Fibroblast of lung (primary cell): ENCODE measurements at regions not wholly inside any gene's neighbourhood (a gene's known extent, or its start where the extent isn't known, plus 50 kb on each side); places are given as distances from the start of the nearest gene placed in this dataset.

Experiments used
- DNase-seq, 2 donors: peaks; one replicate each; pipeline versions ENCODE4 v3.0.0 to v3.0.0-alpha.2; 2010; ENCODE audit warnings: low read depth in 2 of 2
- H2AFZ ChIP-seq: 2 replicates; pipeline ENCODE4 v1.5.1; 2012; ENCODE audit warnings: low read length, control low read depth, inconsistent platforms
- H3K27ac ChIP-seq: 2 replicates; pipeline ENCODE4 v1.5.1; 2011; ENCODE audit warnings: low read length, control low read depth; ENCODE audit not compliant: insufficient read depth
- H3K27me3 ChIP-seq: 2 replicates; pipeline ENCODE4 v1.5.1; 2011; ENCODE audit warnings: mild to moderate bottlenecking, low read length; ENCODE audit not compliant: control insufficient read depth, insufficient read depth
- H3K36me3 ChIP-seq: 2 replicates; pipeline ENCODE4 v1.5.1; 2011; ENCODE audit warnings: low read length; ENCODE audit not compliant: control insufficient read depth, insufficient read depth
- H3K4me1 ChIP-seq: 2 replicates; pipeline ENCODE4 v1.5.1; 2011; ENCODE audit warnings: low read length; ENCODE audit not compliant: control insufficient read depth, insufficient read depth; ENCODE audit errors: extremely low read depth
- H3K4me2 ChIP-seq: 2 replicates; pipeline ENCODE4 v1.5.1; 2011; ENCODE audit warnings: low read length, control low read depth; ENCODE audit not compliant: insufficient read depth; ENCODE audit errors: extremely low read depth
- H3K4me3 ChIP-seq, 4 experiments: fragments of 200-600 bp in 1 of 4; sonication (generic) in 1 of 4; replicated peaks in 1 of 4; 2 replicates each; pipeline ENCODE4 v1.5.1; 2011 to 2016; ENCODE audit warnings: low read length in 4 of 4, low read depth in 3 of 4, mild to moderate bottlenecking in 3 of 4, control low read depth in 2 of 4, inconsistent platforms in 1 of 4, mixed read lengths in 1 of 4; ENCODE audit not compliant: insufficient read depth in 1 of 4; ENCODE audit errors: control extremely low read depth in 1 of 4
- H3K79me2 ChIP-seq: 2 replicates; pipeline ENCODE4 v1.5.1; 2012; ENCODE audit warnings: mild to moderate bottlenecking, low read length, inconsistent platforms; ENCODE audit not compliant: control insufficient read depth, insufficient read depth
- H3K9ac ChIP-seq: 2 replicates; pipeline ENCODE4 v1.5.1; 2011; ENCODE audit warnings: mild to moderate bottlenecking, low read length, control low read depth; ENCODE audit not compliant: insufficient read depth
- H3K9me3 ChIP-seq: 2 replicates; pipeline ENCODE4 v1.5.1; 2012; ENCODE audit warnings: low read depth, low read length; ENCODE audit not compliant: control insufficient read depth, insufficient read depth
- H4K20me1 ChIP-seq: 2 replicates; pipeline ENCODE4 v1.5.1; 2011; ENCODE audit warnings: low read length; ENCODE audit not compliant: control insufficient read depth, insufficient read depth; ENCODE audit errors: extremely low read depth
- CTCF ChIP-seq, 2 donors: IDR thresholded peaks in 1 of 2; conservative IDR thresholded peaks in 1 of 2; 1 replicate in 1 of 2; 2 replicates in 1 of 2; pipeline ENCODE4 v1.5.1; 2011 to 2012; ENCODE audit warnings: low read length in 2 of 2, control low read depth in 1 of 2, inconsistent platforms in 1 of 2, low read depth in 1 of 2, mild to moderate bottlenecking in 1 of 2
- EZH2 ChIP-seq: IDR thresholded peaks from 2 replicates; pipeline ENCODE4 v1.5.1; 2012; ENCODE audit warnings: low read length, control low read depth, mild to moderate bottlenecking; ENCODE audit errors: missing control alignments

- TF ChIP-seq EZH2 (no peak), CTCF (conservative IDR thresholded peaks at IDR 0.05 in 1 of 2, IDR thresholded peaks at IDR 0.05 in 1 of 2; ENCODE audit: low read depth in 1 of 2, low read length in 2 of 2) (no peak)
- peak in 1 of 2 donors; percentile 31 for DNase-seq
These were observed 79.3 kb downstream of the RHOB start for GRCh38 chr2:20526160-20526559.

GRCh38 chr2:20526708-20527107 is 79.8 kb downstream of the RHOB start:
- peaks cover 8% of the 10 kb centered on the region for H3K4me1 ChIP-seq
- no peak overlapping the region for H3K4me2 ChIP-seq
- TF ChIP-seq EZH2 (no peak), CTCF (conservative IDR thresholded peaks at IDR 0.05 in 1 of 2, IDR thresholded peaks at IDR 0.05 in 1 of 2; ENCODE audit: low read depth in 1 of 2, low read length in 2 of 2) (no peak)
- H3K4me3 ChIP-seq, result no peak overlapping the region
- H3K36me3 ChIP-seq, result no peaks in the 10 kb centered on the region
- H3K79me2 ChIP-seq, result no peaks in the 10 kb centered on the region
- no peaks in the 10 kb centered on the region for H4K20me1 ChIP-seq
- H3K9me3 ChIP-seq, result no peaks in the 10 kb centered on the region
- no peak overlapping the region for H3K9ac ChIP-seq
- DNase-seq, result peak; percentile 20 to 61
- no peak overlapping the region for H3K27ac ChIP-seq
- H3K27me3 ChIP-seq, result peaks cover 9% of the 10 kb centered on the region
- H2AFZ ChIP-seq, result no peak overlapping the region

More at GRCh38 chr2:20526160-20526559, 79.3 kb downstream of the RHOB start:
- no peaks in the 10 kb centered on the region for H3K79me2 ChIP-seq
- H3K27ac ChIP-seq, result no peak overlapping the region
- H3K4me1 ChIP-seq, result peaks cover 8% of the 10 kb centered on the region
- no peak overlapping the region for H3K4me2 ChIP-seq
- no peak overlapping the region for H3K4me3 ChIP-seq
- H2AFZ ChIP-seq, result no peak overlapping the region
- H4K20me1 ChIP-seq, result no peaks in the 10 kb centered on the region
- H3K9ac ChIP-seq, result no peak overlapping the region
- H3K27me3 ChIP-seq, result peaks cover 9% of the 10 kb centered on the region
- H3K9me3 ChIP-seq, result no peaks in the 10 kb centered on the region
- no peaks in the 10 kb centered on the region for H3K36me3 ChIP-seq

- DNase-seq, result no peak
- no peak overlapping the region for H3K9ac ChIP-seq
- H3K79me2 ChIP-seq, result no peaks in the 10 kb centered on the region
- H3K4me3 ChIP-seq, result no peak overlapping the region
- peaks cover under 1% of the 10 kb centered on the region for H3K27me3 ChIP-seq
- TF ChIP-seq EZH2, result no peak
- no peak for TF ChIP-seq CTCF (conservative IDR thresholded peaks at IDR 0.05 in 1 of 2, IDR thresholded peaks at IDR 0.05 in 1 of 2; ENCODE audit: low read depth in 1 of 2, low read length in 2 of 2)
- H3K4me1 ChIP-seq, result peaks cover 8% of the 10 kb centered on the region
- H3K4me2 ChIP-seq, result no peak overlapping the region
- no peak overlapping the region for H2AFZ ChIP-seq
- no peaks in the 10 kb centered on the region for H3K36me3 ChIP-seq
- no peaks in the 10 kb centered on the region for H3K9me3 ChIP-seq
- no peak overlapping the region for H3K27ac ChIP-seq
- H4K20me1 ChIP-seq, result no peaks in the 10 kb centered on the region
These were observed 81.8 kb downstream of the RHOB start for GRCh38 chr2:20528713-20529112.
